Sigmoid colon (tissue), 6 donors: ENCODE measurements at regions not wholly inside any gene's neighbourhood (a gene's known extent, or its start where the extent isn't known, plus 50 kb on each side); places are given as distances from the start of the nearest gene placed in this dataset.
"Not testable (repeated sequence)": the region's sequence is repeated elsewhere in the genome, so short reads cannot be mapped to it uniquely, and the experiment has no call there.

Source experiments
- DNase-seq: peaks from one replicate; pipeline ENCODE4 v3.0.0-alpha.2; 2019
- H3K27ac ChIP-seq, 4 donors: fragments of 200-600 bp; sonication (generic); one replicate each; pipeline ENCODE4 v1.5.1; 2016 to 2019; ENCODE audit warnings: mild to moderate bottlenecking in 1 of 4
- H3K27me3 ChIP-seq, 3 donors: fragments of 200-600 bp; sonication (generic); one replicate each; pipeline ENCODE4 v1.5.1; 2019; ENCODE audit warnings: mild to moderate bottlenecking in 1 of 3
- H3K36me3 ChIP-seq, 4 donors: fragments of 200-600 bp; sonication (generic); one replicate each; pipeline ENCODE4 v1.5.1; 2016 to 2019
- H3K4me1 ChIP-seq, 4 donors: fragments of 200-600 bp; sonication (generic); one replicate each; pipeline ENCODE4 v1.5.1; 2017 to 2019
- H3K4me3 ChIP-seq, 4 donors: fragments of 200-600 bp; sonication (generic); one replicate each; pipeline ENCODE4 v1.5.1; 2017 to 2019; ENCODE audit warnings: mild to moderate bottlenecking in 2 of 4, moderate library complexity in 1 of 4
- H3K9me3 ChIP-seq, 4 donors: fragments of 200-600 bp in 3 of 4; sonication (generic) in 3 of 4; one replicate each; pipeline versions ENCODE4 v1.5.1 to v1.6.1; 2013 to 2019
- EP300 ChIP-seq, 4 donors: sonication (generic); formaldehyde crosslinking; IDR thresholded peaks; one replicate each; pipeline ENCODE4 v1.6.1; 2017; ENCODE audit warnings: antibody characterized with exemption in 4 of 4
- POLR2A ChIP-seq, 2 donors: fragments of 450-650 bp; IDR thresholded peaks; one replicate each; pipeline ENCODE4 v1.6.1; 2016; ENCODE audit warnings: antibody characterized with exemption in 2 of 2, mild to moderate bottlenecking in 2 of 2, moderate library complexity in 2 of 2
- POLR2AphosphoS5 ChIP-seq, 4 donors: sonication (generic); formaldehyde crosslinking; IDR thresholded peaks; one replicate each; pipeline ENCODE4 v1.6.1; 2017; ENCODE audit warnings: antibody characterized with exemption in 4 of 4
- WGBS, 2 donors: extraction: QIAGEN DNeasy Blood & Tissue Kit; methylation state at CpG; one replicate each; pipeline ENCODE4 v1.1.7; 2013; 5-methylcytosine and 5-hydroxymethylcytosine counted together
- intact Hi-C: fragments of 100-400 bp; cut with DNase I; formaldehyde crosslinking; loops from one replicate; pipeline ENCODE4 v1.15.1; 2023
- TF ChIP-seq, protein P1 (sequence below), 4 experiments: fragments of 450-650 bp in 3 of 4; fragments of 200-600 bp in 1 of 4; IDR thresholded peaks; one replicate each; pipeline ENCODE4 v1.5.1; 2016 to 2019; ENCODE audit warnings: antibody characterized with exemption in 4 of 4, mild to moderate bottlenecking in 3 of 4, moderate library complexity in 2 of 4
- donor health status: healthy with polysubstance abuse.
- donor health status: healthy.

DNA sequence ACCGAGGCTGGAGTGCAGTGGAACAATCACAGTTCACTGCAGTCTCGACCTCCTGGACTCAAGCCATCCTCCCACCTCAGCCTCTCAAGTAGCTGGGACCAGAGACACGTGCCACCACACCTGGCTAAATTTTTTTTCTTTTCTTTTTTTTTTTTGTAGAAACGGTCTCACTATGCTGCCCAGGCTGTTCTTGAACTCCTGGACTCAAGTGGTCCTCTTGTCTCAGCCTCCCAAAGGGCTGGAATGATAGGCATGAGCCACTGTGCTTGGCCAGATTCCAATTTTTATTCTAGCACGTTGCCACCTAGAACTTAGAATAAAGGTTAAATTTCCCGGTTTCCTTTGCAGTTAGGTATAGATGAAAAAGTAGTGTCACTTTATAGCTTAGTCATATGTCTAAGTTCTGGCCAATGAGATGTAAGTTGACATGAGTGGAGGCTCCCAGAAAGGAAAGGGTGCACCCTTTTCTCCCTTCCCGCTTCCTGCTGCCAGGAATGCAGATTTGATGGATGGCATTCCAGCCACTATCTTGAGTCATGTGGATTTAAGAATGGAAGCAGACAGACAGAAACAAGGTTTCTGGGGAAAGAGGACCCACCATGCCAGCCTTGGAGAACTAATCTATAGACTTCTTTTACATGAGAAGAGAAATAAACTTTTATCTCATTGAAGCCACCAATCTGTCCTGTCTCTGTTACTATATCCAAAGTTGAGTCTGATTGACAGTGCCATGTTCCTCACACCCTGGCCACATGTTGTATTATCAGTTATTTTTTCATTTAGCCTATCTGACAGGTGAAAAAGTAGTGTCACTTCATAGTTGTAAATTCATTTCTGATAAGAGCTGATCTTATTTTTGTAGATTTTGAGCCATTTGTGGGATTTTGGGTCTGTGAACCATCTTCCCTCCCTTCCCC lies 60.6 kb upstream of the NCOA3 start:
- WGBS, 2 donors: 43 to 82% methylated on average over 7 of the region's 7 CpGs
- intact Hi-C loops: no loop called here
- DNase-seq: no peak
- Histone ChIP-seq H3K27ac (no peak overlapping the region), H3K4me1 (no peaks in the 10 kb centered on the region), H3K27me3 (no peaks in the 10 kb centered on the region), H3K9me3 (no peaks in the 10 kb centered on the region), H3K4me3 (no peak overlapping the region), H3K36me3 (no peaks in the 10 kb centered on the region)
- TF ChIP-seq, protein P1, sequence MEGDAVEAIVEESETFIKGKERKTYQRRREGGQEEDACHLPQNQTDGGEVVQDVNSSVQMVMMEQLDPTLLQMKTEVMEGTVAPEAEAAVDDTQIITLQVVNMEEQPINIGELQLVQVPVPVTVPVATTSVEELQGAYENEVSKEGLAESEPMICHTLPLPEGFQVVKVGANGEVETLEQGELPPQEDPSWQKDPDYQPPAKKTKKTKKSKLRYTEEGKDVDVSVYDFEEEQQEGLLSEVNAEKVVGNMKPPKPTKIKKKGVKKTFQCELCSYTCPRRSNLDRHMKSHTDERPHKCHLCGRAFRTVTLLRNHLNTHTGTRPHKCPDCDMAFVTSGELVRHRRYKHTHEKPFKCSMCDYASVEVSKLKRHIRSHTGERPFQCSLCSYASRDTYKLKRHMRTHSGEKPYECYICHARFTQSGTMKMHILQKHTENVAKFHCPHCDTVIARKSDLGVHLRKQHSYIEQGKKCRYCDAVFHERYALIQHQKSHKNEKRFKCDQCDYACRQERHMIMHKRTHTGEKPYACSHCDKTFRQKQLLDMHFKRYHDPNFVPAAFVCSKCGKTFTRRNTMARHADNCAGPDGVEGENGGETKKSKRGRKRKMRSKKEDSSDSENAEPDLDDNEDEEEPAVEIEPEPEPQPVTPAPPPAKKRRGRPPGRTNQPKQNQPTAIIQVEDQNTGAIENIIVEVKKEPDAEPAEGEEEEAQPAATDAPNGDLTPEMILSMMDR (IDR thresholded peaks at IDR 0.05): no peak
- TF ChIP-seq EP300 (IDR thresholded peaks at IDR 0.05) (no peak), POLR2AphosphoS5 (IDR thresholded peaks at IDR 0.05) (no peak), POLR2A (IDR thresholded peaks at IDR 0.05) (no peak)

DNA sequence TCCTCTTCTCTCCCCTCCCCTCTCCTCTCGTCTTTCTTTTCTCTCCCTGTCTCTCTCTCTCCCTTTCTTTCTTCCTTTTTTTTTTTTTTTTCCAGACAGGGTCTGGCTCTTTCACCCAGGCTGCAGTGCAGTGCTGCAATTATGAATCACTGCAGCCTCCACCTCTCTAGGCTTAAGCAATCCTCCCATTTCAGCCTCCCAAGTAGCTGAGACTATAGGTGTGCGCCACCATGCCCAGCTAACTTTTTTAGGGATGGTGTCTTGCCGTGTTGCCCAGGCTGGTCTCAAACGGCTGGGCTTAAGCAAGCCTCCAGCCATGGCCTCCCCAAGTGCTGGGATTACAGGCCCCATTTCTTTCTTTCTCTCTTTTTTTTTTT lies 59.9 kb upstream of the NCOA3 start:
- H3K27ac ChIP-seq: no peak overlapping the region
- no peaks in the 10 kb centered on the region for H3K36me3 ChIP-seq
- 90 to 94% methylated on average over 4 of the region's 4 CpGs for WGBS, 2 donors
- no peak for DNase-seq
- TF ChIP-seq EP300 (IDR thresholded peaks at IDR 0.05): no peak
- no peak for TF ChIP-seq POLR2AphosphoS5 (IDR thresholded peaks at IDR 0.05)
- no peak for TF ChIP-seq POLR2A (IDR thresholded peaks at IDR 0.05)
- TF ChIP-seq, protein P1 (IDR thresholded peaks at IDR 0.05): no peak
- intact Hi-C loops: no loop called here
- no peak overlapping the region for H3K4me3 ChIP-seq
- H3K9me3 ChIP-seq: no peaks in the 10 kb centered on the region
- no peaks in the 10 kb centered on the region for H3K4me1 ChIP-seq
- H3K27me3 ChIP-seq: no peaks in the 10 kb centered on the region

- H3K4me1 ChIP-seq, DNase-seq, H3K36me3 ChIP-seq, H3K9me3 ChIP-seq, intact Hi-C loops, H3K27ac ChIP-seq, H3K27me3 ChIP-seq, H3K4me3 ChIP-seq: not testable (repeated sequence)
- WGBS, 2 donors: 73 to 94% methylated on average over 9 of the region's 9 CpGs
Measured at GRCh38 chr20:47443060-47443459, 58.6 kb upstream of the NCOA3 start.

DNA sequence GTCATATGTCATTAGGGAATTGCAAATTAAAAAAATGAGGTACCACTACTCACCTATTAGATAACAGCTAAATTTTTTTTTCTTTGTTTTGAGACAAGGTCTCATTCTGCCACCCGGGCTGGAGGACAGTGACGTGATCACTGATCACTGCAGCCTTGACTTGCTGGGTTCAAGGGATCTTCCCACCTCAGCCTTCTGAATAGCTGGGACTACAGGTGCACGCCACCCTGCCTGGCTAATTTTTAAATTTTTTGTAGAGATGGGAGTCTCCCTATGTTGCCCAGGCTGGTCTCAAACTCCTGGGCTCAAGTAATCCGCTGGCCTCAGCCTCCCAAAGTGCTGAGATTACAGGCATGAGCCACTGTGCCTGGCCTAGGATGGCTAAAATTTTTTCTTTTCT lies 57.1 kb upstream of the NCOA3 start:
- Histone ChIP-seq H3K36me3 (no peaks in the 10 kb centered on the region), H3K4me3 (no peak overlapping the region), H3K4me1 (no peaks in the 10 kb centered on the region), H3K9me3 (no peaks in the 10 kb centered on the region), H3K27ac (no peak overlapping the region), H3K27me3 (no peaks in the 10 kb centered on the region)
- WGBS, 2 donors: 93 to 95% methylated on average over 4 of the region's 4 CpGs
- intact Hi-C loops: no loop called here
- no peak for DNase-seq
- TF ChIP-seq, protein P1 (IDR thresholded peaks at IDR 0.05): no peak
- TF ChIP-seq POLR2A (IDR thresholded peaks at IDR 0.05): no peak
- no peak for TF ChIP-seq POLR2AphosphoS5 (IDR thresholded peaks at IDR 0.05)
- TF ChIP-seq EP300 (IDR thresholded peaks at IDR 0.05): no peak

GRCh38 chr20:47445291-47445690 lies 56.4 kb upstream of the NCOA3 start:
- DNase-seq: no peak
- no peaks in the 10 kb centered on the region for H3K27me3 ChIP-seq
- H3K36me3 ChIP-seq: no peaks in the 10 kb centered on the region
- WGBS, 2 donors: 89 to 92% methylated on average over 8 of the region's 8 CpGs
- no peaks in the 10 kb centered on the region for H3K9me3 ChIP-seq
- no peaks in the 10 kb centered on the region for H3K4me1 ChIP-seq
- intact Hi-C loops: no loop called here
- H3K27ac ChIP-seq: no peak overlapping the region
- no peak for TF ChIP-seq POLR2A (IDR thresholded peaks at IDR 0.05)
- TF ChIP-seq POLR2AphosphoS5 (IDR thresholded peaks at IDR 0.05): no peak
- TF ChIP-seq, protein P1 (IDR thresholded peaks at IDR 0.05): no peak
- no peak for TF ChIP-seq EP300 (IDR thresholded peaks at IDR 0.05)
- H3K4me3 ChIP-seq: no peak overlapping the region

- H3K4me1 ChIP-seq, DNase-seq, H3K27me3 ChIP-seq, H3K36me3 ChIP-seq, intact Hi-C loops, H3K9me3 ChIP-seq, H3K27ac ChIP-seq, H3K4me3 ChIP-seq: not testable (repeated sequence)
- 93 to 95% methylated on average over 15 of the region's 15 CpGs for WGBS, 2 donors
Measured at GRCh38 chr20:47447350-47448296, 54.1 kb upstream of the NCOA3 start.
